Tibial nerve (tissue), 3 donors: ENCODE measurements at regions not wholly inside any gene's neighbourhood (a gene's known extent, or its start where the extent isn't known, plus 50 kb on each side); places are given as distances from the start of the nearest gene placed in this dataset.
"Not testable (repeated sequence)": the region's sequence is repeated elsewhere in the genome, so short reads cannot be mapped to it uniquely, and the experiment has no call there.

ENCODE experiments used
- CTCF ChIP-seq, 5 experiments: fragments of 200-600 bp in 3 of 5; fragments of 450-650 bp in 2 of 5; sonication (generic) in 3 of 5; IDR thresholded peaks; one replicate each; pipeline ENCODE4 v1.5.1; 2016 to 2019; ENCODE audit warnings: antibody characterized with exemption in 5 of 5, mild to moderate bottlenecking in 3 of 5, moderate library complexity in 2 of 5
- POLR2A ChIP-seq, 2 donors: fragments of 450-650 bp; IDR thresholded peaks; one replicate each; pipeline ENCODE4 v1.6.1; 2017; ENCODE audit warnings: antibody characterized with exemption in 2 of 2, mild to moderate bottlenecking in 2 of 2, moderate library complexity in 2 of 2

GRCh38 chr5:1608336-1608735 lies 84.6 kb upstream of the LPCAT1 start:
- TF ChIP-seq POLR2A, CTCF (IDR thresholded peaks at IDR 0.05): not testable (repeated sequence)
